CD4-positive, alpha-beta T cell treated with Interleukin-17A for 1 hour (primary cell): ENCODE measurements at regions not wholly inside any gene's neighbourhood (a gene's known extent, or its start where the extent isn't known, plus 50 kb on each side); places are given as distances from the start of the nearest gene placed in this dataset.
A peak's percentile ranks its signal among the peaks of the same experiment; 100 is the strongest.

ENCODE experiments used
- DNase-seq: peaks from one replicate; pipeline ENCODE4 v3.0.0-alpha.2; 2020

DNA sequence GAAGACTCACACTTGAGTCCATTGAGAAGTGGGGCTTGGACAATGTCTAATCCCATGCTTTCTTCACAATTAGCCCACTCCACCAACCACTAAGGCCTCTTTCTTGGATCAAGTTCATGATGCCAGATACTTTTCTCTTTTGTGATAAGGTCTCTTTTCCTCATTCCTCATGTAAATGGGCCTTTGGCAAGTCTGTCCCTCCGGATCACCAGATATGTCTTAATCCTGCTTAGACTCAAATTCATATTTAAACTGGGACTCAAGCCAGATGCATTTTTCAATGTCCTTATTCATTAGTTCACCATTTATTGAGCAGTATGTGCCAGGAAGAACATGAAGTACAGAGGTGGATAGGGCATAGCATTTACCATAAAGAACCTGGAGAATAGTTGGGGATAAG is 671.1 kb downstream of the TBL1XR1 start:
- no peak for DNase-seq

DNA sequence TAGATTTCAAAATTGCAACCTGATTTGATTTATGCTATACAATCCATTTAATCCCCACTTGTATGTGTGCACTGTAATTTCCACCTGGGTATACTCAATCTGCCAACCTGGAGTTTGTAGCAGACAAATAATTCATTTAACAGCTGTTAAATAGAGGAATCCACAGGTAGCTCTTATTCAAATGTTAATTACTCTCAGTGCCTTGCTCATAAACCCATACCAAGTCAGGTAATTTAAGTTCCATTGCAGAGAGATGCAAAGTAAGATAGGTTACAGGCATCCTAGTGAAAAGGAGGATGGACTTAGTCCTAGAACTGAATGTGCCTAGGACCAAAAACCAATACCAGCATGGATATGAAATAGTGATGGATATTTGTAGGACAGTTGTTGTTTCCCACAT is 674.2 kb downstream of the TBL1XR1 start:
- no peak for DNase-seq

DNA sequence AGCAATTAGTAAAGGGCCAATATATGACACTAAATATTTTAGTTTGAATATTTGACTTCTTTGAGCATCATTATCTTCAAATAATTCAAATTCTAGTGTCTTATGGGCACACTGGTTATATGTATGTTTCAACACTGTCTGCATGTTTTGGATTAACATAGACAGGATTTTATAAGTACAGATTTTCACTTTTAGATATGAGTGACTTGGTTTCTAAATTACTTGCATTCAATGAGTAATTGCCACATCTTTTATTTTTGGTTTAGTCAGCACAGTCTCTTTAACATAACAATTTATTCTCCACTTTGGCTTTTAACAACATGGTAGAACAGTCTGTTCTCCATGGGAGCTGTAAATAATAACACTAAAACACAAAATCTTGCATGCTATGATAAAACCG is 674.8 kb downstream of the TBL1XR1 start:
- DNase-seq = no peak

DNA sequence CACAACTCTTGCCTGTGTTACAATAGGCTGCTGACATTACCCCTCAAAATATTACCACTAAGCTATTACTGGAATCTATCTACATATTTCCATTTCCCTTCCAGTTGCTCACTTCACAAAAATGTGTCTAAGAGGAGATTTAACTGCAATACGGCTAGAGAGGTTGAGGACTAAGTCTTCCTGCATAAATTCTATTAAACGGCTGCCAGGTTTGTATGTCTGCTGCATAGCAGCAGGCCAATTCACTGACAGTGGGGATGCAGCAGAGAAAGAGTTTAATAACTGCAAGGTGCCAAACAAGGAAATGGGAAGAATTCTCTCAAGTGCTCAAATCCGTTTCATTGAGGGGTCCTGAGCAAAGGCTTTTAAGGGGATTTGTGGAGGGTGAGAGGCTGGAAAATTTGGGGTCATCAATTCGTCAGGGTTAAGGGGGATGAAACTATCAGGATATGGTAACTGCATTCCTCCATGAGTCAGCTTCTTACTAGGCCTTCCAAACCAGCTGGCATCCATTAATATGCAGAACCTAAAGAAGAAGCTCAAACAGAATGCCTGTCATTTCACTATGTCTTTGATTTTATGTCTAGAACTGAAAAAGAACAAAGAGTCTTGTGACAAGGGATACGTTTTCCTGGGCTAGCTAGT is 675.6 kb downstream of the TBL1XR1 start:
- no peak for DNase-seq

DNA sequence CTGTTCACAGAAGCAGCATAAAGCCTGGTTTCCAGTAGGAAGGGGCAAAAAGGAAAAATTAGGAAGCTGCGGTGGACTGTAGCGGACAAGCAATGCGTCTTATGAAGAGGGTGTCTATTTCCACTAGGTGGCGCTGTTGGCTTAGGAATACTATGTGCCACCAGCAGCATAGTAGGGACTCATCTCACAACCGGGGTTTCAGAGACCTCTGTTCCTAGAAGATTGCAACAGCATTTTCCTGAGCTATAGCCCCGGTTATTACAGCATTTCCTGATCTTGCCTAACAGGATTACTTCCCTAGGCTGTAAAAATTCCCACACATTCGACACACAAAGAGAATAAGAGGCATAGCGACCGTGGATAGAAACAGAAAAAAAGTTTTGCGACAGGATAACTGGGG is 683.0 kb downstream of the TBL1XR1 start:
- peak; percentile 3 for DNase-seq

DNA sequence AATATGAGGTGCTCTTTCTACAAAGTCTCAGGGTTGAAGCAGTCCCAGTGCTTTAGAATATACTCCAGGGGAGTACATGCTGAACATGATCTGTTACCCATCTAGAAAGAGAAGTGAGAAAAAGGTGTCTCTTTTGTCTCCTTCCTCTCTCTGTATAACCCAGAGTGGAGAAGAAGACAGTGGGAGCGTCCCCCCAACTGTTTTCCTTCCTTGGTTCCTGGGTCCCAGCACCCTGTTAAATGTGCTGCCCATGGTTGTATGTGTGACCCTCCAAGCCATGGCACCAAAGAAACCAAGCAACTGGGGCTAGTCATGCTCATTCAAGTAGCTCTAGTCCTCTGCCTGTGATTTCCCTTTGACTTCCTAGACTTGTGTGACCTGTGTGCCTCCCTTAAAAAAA is 683.7 kb downstream of the TBL1XR1 start:
- DNase-seq = no peak

DNA sequence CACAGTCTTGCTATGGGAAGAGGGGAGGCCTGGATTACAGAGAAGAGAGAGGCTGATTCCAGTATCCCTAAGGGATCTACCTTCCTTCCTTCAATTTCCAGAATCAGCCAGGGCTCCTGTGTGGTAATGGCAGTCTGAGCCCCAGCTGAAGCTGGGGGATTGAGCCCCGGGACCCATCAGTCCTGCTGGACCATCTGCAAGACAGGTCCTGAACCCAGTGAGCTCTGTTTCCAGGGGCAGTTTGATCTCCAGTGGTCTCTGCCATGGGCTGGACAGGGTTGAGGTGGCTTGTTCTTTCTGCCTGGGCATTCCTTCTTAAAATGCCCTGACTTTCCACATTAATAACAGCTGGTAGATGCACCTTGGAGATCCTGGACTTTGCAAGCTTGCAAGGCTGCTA is 685.2 kb downstream of the TBL1XR1 start:
- DNase-seq = no peak

DNA sequence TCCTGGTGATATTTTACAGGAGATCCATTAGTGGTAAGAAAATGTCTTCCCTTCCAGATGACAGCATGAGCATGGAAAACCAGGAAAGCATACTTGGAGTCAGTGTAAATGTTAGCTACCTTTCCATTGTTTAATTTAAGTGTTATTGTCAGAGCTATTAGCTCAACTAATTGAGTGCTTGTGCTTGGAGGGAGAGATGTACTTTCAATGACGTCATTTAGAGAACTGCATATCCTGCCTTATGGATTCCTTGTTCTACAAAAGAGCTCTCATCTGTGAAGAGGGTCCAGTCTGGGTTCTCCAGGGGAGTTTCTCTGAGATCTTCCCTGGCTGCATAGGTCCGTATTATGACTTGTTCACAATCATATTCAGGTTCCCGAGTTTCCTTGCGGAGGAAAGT is 687.2 kb downstream of the TBL1XR1 start:
- DNase-seq = no peak

DNA sequence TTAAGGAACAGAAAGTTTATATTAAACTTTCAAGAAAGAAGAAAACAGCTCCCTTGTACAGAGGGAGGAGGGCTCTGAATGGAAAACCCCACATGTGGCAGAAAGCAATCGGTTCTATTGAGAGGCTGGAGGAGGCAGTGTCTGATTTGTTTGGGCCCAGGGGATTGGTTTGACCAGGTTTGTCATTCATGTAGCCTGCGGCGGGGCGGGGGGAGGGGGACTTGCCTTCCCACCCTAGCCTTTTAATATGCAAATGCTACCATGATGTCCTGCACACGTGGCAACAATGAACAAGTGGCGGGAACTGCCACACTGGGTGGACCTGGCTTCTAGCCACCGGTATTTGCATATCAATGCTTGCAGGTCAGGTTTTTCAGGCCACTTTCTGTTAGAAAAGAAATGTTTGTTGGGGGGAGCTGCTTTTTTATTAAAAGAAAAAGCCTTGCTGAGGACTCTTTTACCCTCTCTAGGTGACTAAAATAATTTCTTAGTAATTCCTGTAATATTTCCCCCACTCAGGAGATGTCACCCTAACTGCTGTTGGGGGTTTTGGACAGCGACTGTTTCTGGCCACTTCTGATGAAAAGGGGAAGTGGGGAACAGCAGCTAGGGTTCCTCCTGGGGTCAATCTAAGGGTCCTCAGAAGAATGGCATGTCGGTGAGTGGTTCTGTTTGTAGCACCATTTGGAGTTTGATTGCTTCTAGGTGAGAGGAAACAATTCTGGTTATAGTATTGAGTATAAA is 691.2 kb downstream of the TBL1XR1 start:
- no peak for DNase-seq

DNA sequence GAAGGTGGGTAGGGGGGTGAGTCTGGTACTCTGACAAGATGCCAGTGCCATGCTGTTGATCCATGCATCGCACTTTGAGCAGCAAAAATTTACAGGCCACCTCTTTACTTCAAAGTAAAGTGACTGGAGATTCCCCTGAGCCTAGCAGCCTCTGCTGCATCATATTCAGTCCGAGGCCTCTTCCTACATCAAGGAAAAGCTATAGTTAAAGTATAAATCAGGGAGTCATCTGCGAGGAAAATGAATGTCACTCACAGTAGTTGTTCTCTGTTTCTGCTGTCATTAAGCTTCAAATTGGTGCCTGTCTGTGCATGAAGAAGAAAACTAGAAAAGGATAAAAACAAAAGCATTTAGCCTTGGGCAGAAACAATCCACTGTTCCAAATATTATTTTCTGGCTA is 706.2 kb downstream of the TBL1XR1 start:
- DNase-seq = no peak

DNA sequence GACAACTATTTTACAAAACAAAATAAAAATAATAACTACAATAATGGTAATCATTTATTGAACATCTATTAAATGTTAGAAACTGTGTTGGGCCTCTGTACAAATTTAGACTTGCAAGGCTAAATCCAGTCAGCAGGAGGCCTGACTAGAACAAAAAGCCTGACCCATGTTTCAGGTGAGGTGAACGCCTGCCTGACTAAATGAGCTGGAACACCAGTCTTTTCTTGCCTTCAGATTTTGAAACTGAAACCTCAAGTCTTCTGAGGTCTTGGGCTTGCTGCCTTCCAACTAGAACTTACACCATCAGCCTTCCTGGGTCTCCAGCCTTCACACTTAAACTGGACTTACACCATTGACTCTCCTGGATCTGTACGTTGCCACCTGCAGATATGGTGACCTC is 706.9 kb downstream of the TBL1XR1 start:
- DNase-seq = no peak

DNA sequence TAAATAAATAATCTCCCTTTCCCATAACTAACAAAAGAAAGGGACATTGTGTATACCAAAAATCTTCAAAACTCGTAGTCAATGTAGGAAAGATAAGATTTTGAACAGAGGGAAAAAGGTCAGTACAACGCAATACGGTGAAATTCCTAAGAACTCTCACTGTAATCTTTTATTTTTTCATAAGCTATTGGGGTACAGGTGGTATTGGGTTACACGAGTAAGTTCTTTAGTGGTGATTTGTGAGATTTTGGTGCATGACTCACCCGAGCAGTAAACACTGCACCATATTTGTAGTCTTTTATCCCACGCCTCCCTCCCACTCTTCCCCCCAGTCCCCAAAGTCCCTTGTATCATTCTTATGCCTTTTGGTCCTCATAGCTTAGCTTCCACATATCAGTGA is 718.0 kb downstream of the TBL1XR1 start:
- no peak for DNase-seq

DNA sequence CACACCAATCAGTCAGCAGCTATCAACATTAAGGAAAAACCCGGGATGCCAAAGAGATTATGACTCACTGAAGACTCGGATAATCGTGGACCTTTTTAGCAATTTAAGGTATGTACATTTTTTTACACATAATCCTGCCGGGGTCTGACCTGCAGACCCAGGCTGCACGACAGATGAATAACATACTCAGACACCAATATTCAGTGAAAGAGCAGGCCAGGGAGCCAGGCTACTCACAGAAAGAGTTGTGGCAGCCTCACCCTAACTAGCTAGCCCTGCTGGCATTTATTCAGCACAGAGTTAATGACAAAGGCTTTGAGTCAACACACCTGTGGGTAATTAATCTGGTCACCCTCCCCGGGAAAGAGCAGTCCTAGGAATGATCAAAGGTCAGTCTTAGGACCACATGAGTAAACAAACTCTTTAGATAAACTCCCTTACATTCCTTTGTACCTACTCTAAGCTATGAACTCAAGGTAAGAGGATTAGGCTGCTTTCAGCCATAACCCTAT is 727.5 kb downstream of the TBL1XR1 start:
- no peak for DNase-seq

DNA sequence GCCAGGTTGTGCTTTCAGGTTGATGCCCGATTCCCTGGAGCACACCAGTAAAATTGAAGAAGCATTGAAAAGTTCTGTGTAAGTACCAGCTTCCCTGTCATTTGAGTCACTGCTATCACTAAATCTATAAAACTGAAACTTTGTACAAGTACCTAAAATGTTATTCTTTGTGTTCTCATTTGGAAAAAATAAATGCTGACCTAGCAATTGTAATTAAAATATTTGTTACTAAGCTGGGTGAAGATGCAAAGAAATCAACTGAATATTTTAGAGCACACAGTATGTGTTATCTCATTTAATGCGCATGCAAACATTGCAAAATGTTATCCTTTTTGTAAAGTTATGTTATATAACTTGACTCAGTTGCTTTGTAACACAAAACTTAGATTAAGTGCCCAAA is 733.7 kb downstream of the TBL1XR1 start:
- no peak for DNase-seq

DNA sequence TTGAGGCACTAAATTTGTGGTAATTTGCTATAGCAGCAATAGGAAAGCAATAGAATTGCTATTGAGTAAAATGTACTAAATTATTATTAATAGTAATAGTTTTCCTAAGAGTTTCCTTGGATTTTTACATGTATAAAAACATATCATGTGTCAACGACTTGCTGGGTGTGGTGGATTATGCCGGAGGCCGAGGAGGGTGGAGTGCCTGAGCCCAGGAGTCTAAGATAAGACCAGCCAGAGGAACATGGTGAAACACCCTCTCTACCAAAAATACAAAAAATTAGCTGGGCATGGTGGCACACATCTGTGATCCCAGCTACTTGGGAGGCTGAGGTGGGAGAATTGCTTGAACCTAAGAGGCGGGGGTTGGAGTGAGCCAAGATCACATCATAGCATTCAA is 749.9 kb downstream of the TBL1XR1 start:
- no peak for DNase-seq

DNA sequence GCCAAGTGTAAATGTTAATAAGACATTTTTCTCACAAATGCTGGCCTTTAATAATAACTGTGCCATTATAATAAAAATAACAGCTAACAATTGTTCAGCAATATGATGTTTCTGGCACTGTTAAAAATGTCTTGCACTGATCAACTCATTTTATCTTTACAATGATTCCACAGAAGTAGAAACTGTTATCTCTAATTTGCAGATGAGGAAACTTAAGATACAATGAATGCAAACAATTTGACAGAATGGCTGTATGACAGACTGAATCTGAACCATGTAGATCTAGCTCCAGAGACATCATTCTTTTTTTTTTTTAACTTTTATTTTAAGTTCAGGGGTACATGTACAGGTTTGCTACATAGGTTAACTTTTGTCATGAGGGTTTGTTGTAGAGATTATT is 755.0 kb downstream of the TBL1XR1 start:
- DNase-seq = no peak

DNA sequence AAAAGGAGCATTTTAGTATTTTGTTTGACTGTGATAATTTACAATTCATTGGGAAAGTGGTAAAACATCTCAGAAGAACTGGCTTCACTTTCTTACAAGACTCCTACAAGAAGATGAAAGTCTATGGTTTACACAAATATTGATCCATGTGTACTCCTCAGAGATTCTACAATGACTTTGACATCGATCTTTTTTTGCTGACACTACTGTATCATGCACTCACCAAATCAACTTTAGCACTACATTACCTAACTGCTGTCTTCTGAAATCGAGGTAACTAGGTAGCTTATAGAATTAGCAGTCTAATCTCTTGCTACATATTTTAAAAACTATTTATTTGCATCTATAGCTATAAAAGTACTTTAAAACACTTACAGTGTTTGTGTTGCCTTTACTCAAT is 757.6 kb downstream of the TBL1XR1 start:
- no peak for DNase-seq

DNA sequence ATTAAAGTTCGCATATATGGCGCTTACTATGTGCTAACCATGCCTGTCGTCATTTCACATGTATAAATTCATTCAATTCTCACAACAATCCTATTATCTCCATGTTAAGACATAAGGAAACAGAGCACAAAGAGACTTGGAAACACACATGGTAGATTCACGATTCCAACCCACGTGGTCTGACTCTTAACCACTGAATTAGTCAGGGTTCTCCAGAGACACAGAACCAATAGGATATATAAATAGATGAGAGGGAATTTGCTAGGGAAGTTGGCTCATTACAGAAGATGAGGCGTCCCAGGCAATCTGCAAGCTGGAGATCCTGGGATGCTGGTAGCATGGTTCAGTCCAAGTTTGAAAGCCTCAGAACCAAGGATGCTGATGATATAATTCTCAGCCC is 765.3 kb downstream of the TBL1XR1 start:
- no peak for DNase-seq

DNA sequence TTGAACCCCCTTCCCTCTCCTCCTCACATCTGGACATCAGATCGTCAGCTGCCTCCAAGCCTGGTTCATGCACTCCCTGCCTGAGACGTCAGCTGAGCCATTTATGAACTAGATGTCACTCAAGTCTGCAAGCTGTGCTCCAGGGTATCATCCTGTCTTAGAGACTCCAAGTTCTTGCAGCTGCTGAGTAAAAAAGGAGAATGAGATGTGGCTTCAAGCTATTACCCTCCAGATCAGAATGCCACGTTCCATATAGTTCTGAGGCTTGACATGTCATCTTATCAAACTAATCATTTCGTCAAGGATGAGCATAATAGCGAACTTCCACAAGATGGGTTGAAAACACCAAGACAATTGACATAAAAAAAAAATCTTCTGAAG is 766.3 kb downstream of the TBL1XR1 start:
- DNase-seq = no peak

DNA sequence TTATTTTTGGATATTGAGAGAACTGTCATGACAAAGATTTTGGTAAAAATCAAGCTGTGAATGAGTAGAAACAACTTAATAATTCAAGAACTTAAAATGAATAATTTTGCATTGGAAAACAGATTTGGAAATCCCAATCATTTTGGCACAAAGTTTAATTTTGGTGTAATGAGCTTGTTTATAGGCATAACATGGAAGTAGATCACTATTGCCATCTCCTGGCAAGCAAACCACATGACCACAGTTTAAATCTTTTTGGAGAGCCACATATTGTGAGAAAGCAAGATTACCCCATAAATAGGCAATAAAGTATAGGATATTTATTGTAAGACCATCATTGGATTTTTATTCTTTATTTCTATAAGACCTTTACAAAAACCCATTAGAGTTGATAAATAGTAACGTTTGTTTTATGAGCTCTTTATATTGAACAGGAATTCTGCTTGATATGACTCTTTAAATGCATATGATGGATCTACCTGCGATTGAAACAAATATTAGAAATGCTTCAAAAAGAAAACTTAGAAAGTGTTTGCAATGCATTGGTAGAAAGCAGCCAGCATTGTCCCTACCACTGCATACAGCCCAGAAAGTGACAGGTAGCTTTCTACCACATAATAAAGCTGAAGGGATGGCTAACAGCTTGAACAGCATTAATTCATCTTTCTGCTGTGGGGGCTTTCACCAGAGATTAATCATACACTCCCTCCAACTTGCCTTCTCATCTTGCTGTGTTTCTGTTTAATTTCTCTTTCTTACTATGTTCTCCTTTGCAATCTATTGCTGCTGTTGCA is 766.8 kb downstream of the TBL1XR1 start:
- no peak for DNase-seq

DNA sequence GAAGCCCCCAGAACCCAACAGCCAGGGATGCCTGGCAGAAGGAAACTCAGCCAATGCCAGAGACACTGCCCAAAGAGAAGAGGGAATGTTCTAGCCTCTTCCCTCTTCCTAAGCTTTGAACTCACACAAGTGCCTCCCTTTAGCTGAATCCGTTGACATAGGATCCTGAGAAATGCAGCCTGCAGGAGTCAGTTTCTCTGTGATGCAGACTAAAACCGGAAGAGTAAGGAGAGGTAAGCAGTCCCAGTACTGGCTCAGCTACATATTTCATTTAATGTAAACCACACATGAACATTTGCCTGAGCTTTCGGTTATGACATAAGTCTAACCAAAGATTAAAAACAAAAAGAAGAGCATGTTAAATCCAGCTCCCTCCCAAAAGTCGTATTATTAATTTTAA is 768.7 kb downstream of the TBL1XR1 start:
- DNase-seq = no peak

DNA sequence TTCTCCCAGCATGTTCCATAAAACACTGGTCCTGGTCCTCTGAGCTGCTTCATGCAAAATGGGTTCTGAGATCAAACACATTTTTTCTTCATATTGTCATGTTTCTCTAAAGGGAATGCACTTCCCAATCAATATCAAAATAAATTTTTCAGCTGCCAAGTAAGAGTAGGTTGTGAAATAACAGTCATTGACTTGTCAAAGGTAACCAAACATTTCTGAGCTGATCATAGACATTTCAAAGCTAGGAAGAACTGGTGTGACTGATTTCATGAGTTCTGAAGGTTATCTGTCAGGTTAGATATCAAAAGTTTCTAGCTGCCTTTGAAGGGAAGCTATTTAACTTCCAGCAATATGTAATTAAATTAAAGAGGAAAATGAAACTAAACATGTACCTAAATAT is 770.9 kb downstream of the TBL1XR1 start:
- DNase-seq = no peak

DNA sequence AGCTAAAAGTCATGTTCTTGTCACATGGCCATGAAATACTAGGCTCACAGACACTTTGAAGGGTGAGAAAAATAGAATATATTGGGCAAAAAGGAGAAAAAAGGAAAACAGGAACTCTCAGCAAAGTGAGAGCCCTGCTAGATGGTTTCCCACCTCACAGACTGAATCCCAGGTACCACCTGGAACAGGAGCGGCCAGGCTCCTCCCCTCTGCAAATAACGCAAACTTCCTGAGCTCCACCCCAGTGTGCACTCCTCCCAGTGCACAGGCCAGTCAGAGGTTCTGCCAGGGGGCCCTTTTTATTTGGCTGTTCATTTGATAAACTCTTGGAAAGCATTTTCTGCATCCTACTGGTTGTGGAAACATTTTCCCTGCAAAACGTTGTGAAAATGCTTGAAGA is 780.4 kb downstream of the TBL1XR1 start:
- DNase-seq = no peak

DNA sequence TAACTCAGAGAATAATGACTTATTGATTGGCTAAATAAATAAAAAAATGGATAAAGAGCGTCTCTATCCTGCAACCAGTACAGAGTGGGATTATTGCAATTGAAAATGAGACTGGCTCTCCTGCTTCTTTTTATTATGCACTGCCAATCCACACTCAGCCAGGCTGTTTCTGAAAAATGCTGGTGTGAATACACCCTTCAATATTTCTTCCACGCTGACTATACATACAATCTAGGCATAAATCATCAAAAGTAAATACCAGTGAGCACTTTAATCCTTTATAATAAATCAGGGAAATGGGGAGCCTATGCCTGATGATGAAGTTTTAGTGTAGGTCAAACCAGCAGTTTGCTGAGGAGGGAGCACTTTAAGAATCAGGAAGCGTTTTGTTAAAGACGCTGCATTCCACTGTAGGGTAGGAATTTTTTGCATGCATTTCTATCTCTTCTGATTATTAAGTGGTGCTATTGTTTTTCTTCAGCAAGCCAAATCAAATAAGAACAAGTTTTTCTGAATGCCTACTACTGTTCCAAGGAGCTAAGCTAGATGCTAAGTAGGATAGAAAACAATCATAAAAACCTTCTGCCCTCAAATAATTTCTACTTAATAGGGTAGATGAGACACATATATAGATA is 781.5 kb downstream of the TBL1XR1 start:
- DNase-seq = no peak
